ENCODE measurements at regions not wholly inside any gene's neighbourhood (a gene's known extent, or its start where the extent isn't known, plus 50 kb on each side); places are given as distances from the start of the nearest gene placed in this dataset.

DNA sequence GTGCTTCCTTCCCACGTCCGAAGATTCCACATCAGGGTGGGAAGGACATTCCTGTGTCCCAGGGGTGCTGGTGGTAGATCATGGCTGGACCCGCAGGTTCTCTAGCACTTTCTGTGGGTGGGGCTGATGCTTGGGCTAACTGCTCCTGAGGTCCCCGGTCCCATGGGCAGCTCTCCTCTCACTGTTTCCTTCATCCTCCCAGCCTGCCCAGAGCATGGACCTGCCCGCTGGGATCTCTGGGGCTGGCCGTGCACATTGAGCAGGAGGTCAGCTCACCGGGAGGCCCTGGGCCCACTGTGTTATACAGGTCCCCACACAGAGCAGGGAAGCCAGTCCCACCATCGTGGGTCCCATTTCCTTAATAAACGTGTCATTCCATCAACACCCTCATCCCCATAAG lies 502.3 kb downstream of the TCERG1L start:
- no peak overlapping the region for H2BK20ac ChIP-seq (ENCODE audit: low read depth, low read length)
- H2BK120ac ChIP-seq (ENCODE audit: low read depth, low read length) = no peak overlapping the region
- no peak overlapping the region for H2AK9ac ChIP-seq (replicated peaks; ENCODE audit: low read depth, low read length, poor library complexity)
- H3K4me1 ChIP-seq (ENCODE audit: control insufficient read depth, insufficient read depth, low read length) = no peaks in the 10 kb centered on the region
- no peak overlapping the region for H3K4ac ChIP-seq (ENCODE audit: low read depth, low read length)
- no peak overlapping the region for H3K14ac ChIP-seq (replicated peaks; ENCODE audit: low read depth, low read length)
- BruUV-seq (replicated peaks) = no TSS peak
- no peak overlapping the region for H2AK5ac ChIP-seq (ENCODE audit: low read depth, low read length)
- no peaks in the 10 kb centered on the region for H3K27me3 ChIP-seq (ENCODE audit: control insufficient read depth, insufficient read depth, low read length)
- H3K36me3 ChIP-seq (ENCODE audit: control insufficient read depth, insufficient read depth, low read length) = no peaks in the 10 kb centered on the region
- ChIA-PET CTCF (no interaction called here), POLR2A (ENCODE audit: unreplicated experiment) (no interaction called here)
- no peak overlapping the region for H2BK15ac ChIP-seq (ENCODE audit: low read depth, low read length)
- H2AFZ ChIP-seq (replicated peaks; ENCODE audit: low read length, poor library complexity) = no peak overlapping the region
- no peak overlapping the region for H3K27ac ChIP-seq (ENCODE audit: insufficient read depth, low read length)
- H2BK5ac ChIP-seq (ENCODE audit: low read depth, low read length, poor library complexity, severe bottlenecking) = no peak overlapping the region
- H3K23ac ChIP-seq (ENCODE audit: low read depth, low read length) = no peak overlapping the region
- no peak overlapping the region for H3K9ac ChIP-seq (ENCODE audit: low read depth, low read length)
- H3K9me3 ChIP-seq (ENCODE audit: control insufficient read depth, insufficient read depth, low read length) = peaks cover 54% of the 10 kb centered on the region
- no peak for DNase-seq
- intact Hi-C loops (cut with micrococcal nuclease) = no loop called here
- no peak overlapping the region for H3K56ac ChIP-seq (ENCODE audit: extremely low read depth, insufficient read depth, low read length)
- in situ Hi-C loops (cut with MboI; ENCODE audit: low sequenced_read_pairs) = no loop called here
- dilution Hi-C loops (cut with HindIII; ENCODE audit: low sequenced_read_pairs, unreplicated experiment) = no loop called here
- no peak overlapping the region for H4K91ac ChIP-seq (ENCODE audit: insufficient read depth, low read depth, low read length)
- H3K4me2 ChIP-seq (ENCODE audit: low read depth, low read length) = no peak overlapping the region
- ATAC-seq (ENCODE audit: low read depth) = no peak
- no peaks in the 10 kb centered on the region for H4K20me1 ChIP-seq (ENCODE audit: insufficient read depth, low read length)
- no peaks in the 10 kb centered on the region for H3K9me1 ChIP-seq (ENCODE audit: insufficient read depth, low read length)
- H4K8ac ChIP-seq (ENCODE audit: low read depth in 2 of 2, low read length in 2 of 2) = no peak overlapping the region
- H4K5ac ChIP-seq (ENCODE audit: low read depth, low read length) = no peak overlapping the region
- H3K18ac ChIP-seq (ENCODE audit: low read depth, low read length) = no peak overlapping the region
- no peaks in the 10 kb centered on the region for H3K79me1 ChIP-seq (ENCODE audit: low read depth in 1 of 2, low read length in 2 of 2)
- TF ChIP-seq MXI1 (IDR thresholded peaks at IDR 0.05; ENCODE audit: borderline replicate concordance, low read depth, low read length) (no peak), CHD1 (IDR thresholded peaks at IDR 0.05; ENCODE audit: low read depth, low read length) (no peak), POLR2A (IDR thresholded peaks at IDR 0.05; ENCODE audit: low read depth, low read length) (no peak), FOS (IDR thresholded peaks at IDR 0.05; ENCODE audit: low read depth, low read length) (no peak), RAD21 (IDR thresholded peaks at IDR 0.05; ENCODE audit: low read length) (no peak), SMC3 (IDR thresholded peaks at IDR 0.05; ENCODE audit: low read depth, low read length) (no peak), RFX5 (IDR thresholded peaks at IDR 0.05; ENCODE audit: low read depth, low read length) (no peak), MAZ (IDR thresholded peaks at IDR 0.05; ENCODE audit: borderline replicate concordance, low read depth, low read length) (no peak), RCOR1 (IDR thresholded peaks at IDR 0.05; ENCODE audit: insufficient replicate concordance, low read length) (no peak), BHLHE40 (IDR thresholded peaks at IDR 0.05; ENCODE audit: low read depth, low read length) (no peak)
- TF ChIP-seq, protein P1, sequence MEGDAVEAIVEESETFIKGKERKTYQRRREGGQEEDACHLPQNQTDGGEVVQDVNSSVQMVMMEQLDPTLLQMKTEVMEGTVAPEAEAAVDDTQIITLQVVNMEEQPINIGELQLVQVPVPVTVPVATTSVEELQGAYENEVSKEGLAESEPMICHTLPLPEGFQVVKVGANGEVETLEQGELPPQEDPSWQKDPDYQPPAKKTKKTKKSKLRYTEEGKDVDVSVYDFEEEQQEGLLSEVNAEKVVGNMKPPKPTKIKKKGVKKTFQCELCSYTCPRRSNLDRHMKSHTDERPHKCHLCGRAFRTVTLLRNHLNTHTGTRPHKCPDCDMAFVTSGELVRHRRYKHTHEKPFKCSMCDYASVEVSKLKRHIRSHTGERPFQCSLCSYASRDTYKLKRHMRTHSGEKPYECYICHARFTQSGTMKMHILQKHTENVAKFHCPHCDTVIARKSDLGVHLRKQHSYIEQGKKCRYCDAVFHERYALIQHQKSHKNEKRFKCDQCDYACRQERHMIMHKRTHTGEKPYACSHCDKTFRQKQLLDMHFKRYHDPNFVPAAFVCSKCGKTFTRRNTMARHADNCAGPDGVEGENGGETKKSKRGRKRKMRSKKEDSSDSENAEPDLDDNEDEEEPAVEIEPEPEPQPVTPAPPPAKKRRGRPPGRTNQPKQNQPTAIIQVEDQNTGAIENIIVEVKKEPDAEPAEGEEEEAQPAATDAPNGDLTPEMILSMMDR (conservative IDR thresholded peaks at IDR 0.05; ENCODE audit: low read depth, low read length) = no peak
- H3K4me3 ChIP-seq (ENCODE audit: insufficient read depth, low read depth, low read length) = no peak overlapping the region
- WGBS, 2 experiments (ENCODE audit: extremely low coverage in 2 of 2, insufficient read length in 1 of 2) = no CpG with 5 or more reads among the region's 9 CpGs
